AG08395 (cell line): ENCODE measurements at regions not wholly inside any gene's neighbourhood (a gene's known extent, or its start where the extent isn't known, plus 50 kb on each side); places are given as distances from the start of the nearest gene placed in this dataset.
A peak's percentile ranks its signal among the peaks of the same experiment; 100 is the strongest.
"Not testable (repeated sequence)": the region's sequence is repeated elsewhere in the genome, so short reads cannot be mapped to it uniquely, and the experiment has no call there.

ENCODE experiments used
- DNase-seq: peaks from one replicate; pipeline ENCODE4 v3.0.0; 2012; ENCODE audit warnings: mixed read lengths, low spot score

- no peak for DNase-seq
Observed at GRCh38 chr1:171397851-171398469, 84.0 kb downstream of the FMO4 start.

- DNase-seq, result no peak
Observed at GRCh38 chr1:171403393-171403792, 81.9 kb upstream of the PRRC2C start.

- no peak for DNase-seq
Observed at GRCh38 chr1:171405391-171405714, 80.0 kb upstream of the PRRC2C start.

GRCh38 chr1:171413557-171413956 is 71.8 kb upstream of the PRRC2C start:
- DNase-seq, result not testable (repeated sequence)

GRCh38 chr1:171418546-171418945 is 66.8 kb upstream of the PRRC2C start:
- no peak for DNase-seq

- DNase-seq, result no peak
Observed at GRCh38 chr1:171420810-171421209, 64.5 kb upstream of the PRRC2C start.

- DNase-seq, result no peak
Observed at GRCh38 chr1:171421413-171422020, 63.8 kb upstream of the PRRC2C start.

GRCh38 chr1:171422511-171422910 is 62.8 kb upstream of the PRRC2C start:
- DNase-seq, result no peak

GRCh38 chr1:171424494-171424893 is 60.8 kb upstream of the PRRC2C start:
- no peak for DNase-seq

- no peak for DNase-seq
Observed at GRCh38 chr1:171426645-171427044, 58.7 kb upstream of the PRRC2C start.

GRCh38 chr1:171427852-171428471 is 57.4 kb upstream of the PRRC2C start:
- DNase-seq, result no peak

- no peak for DNase-seq
Observed at GRCh38 chr1:171429137-171429536, 56.2 kb upstream of the PRRC2C start.

- no peak for DNase-seq
Observed at GRCh38 chr1:171431994-171432393, 53.3 kb upstream of the PRRC2C start.

GRCh38 chr1:171432473-171432872 is 52.9 kb upstream of the PRRC2C start:
- no peak for DNase-seq

GRCh38 chr1:171433451-171433850 is 51.9 kb upstream of the PRRC2C start:
- DNase-seq, result no peak

- peak; percentile 10 for DNase-seq
Observed at GRCh38 chr1:171434717-171435346, 50.5 kb upstream of the PRRC2C start.
